Cardiac muscle cell (in vitro differentiated cells and primary cell): ENCODE measurements at regions not wholly inside any gene's neighbourhood (a gene's known extent, or its start where the extent isn't known, plus 50 kb on each side); places are given as distances from the start of the nearest gene placed in this dataset.

Source experiments
- DNase-seq, 2 donors: peaks; one replicate each; pipeline versions ENCODE4 v3.0.0 to v3.0.0-alpha.2; 2010 to 2017; ENCODE audit warnings: low read depth in 1 of 2, low spot score in 1 of 2
- H3K27ac ChIP-seq: fragments of 200-600 bp; sonication (generic); 2 replicates; pipeline ENCODE4 v1.5.1; 2016
- H3K27me3 ChIP-seq: fragments of 200-600 bp; sonication (generic); 2 replicates; pipeline ENCODE4 v1.6.0; 2016; ENCODE audit warnings: control low read depth
- H3K36me3 ChIP-seq: fragments of 200-600 bp; sonication (generic); 2 replicates; pipeline ENCODE4 v1.5.1; 2016; ENCODE audit warnings: control low read depth
- H3K4me1 ChIP-seq: fragments of 200-600 bp; sonication (generic); 2 replicates; pipeline ENCODE4 v1.8.1; 2017; ENCODE audit warnings: low read depth, mild to moderate bottlenecking, mixed run types
- H3K4me3 ChIP-seq: fragments of 200-600 bp; sonication (generic); 2 replicates; pipeline ENCODE4 v1.5.1; 2016; ENCODE audit warnings: mild to moderate bottlenecking
- H3K9me3 ChIP-seq: fragments of 200-600 bp; sonication (generic); 2 replicates; pipeline ENCODE4 v1.5.1; 2017; ENCODE audit warnings: low read depth, mild to moderate bottlenecking, control low read depth
- CTCF ChIP-seq: IDR thresholded peaks from 2 replicates; pipeline ENCODE4 v1.5.1; 2012; ENCODE audit warnings: low read depth, mild to moderate bottlenecking, low read length

DNA sequence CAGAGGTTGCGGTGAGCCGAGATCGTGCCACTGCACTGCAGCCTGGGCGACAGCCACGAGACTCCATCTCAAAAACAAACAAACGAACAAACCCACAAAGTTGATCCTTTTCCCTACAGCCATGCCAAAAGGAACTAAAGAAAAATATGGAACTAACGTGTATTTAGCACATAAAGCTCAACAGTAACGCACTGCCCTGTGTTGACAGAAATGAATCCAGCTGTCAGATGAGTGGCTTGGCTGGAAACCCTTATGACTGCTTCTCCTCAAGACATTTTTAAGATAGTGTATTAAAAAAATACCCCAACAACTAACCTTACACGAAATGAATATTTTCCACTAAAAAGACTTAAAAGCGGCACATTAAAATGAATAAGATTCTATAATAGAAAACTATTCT is 62.9 kb upstream of the TUBA3E start:
- no peaks in the 10 kb centered on the region for H3K9me3 ChIP-seq
- H3K27me3 ChIP-seq: peaks cover 12% of the 10 kb centered on the region
- DNase-seq: no peak
- no peak overlapping the region for H3K4me3 ChIP-seq
- no peaks in the 10 kb centered on the region for H3K36me3 ChIP-seq
- no peak for TF ChIP-seq CTCF
- no peak overlapping the region for H3K27ac ChIP-seq
- H3K4me1 ChIP-seq: peaks cover 11% of the 10 kb centered on the region

GRCh38 chr2:130259594-130259993 is 61.4 kb upstream of the TUBA3E start:
- DNase-seq: no peak
- peaks cover 11% of the 10 kb centered on the region for H3K4me1 ChIP-seq
- no peak overlapping the region for H3K27ac ChIP-seq
- no peaks in the 10 kb centered on the region for H3K36me3 ChIP-seq
- H3K9me3 ChIP-seq: no peaks in the 10 kb centered on the region
- peaks cover 17% of the 10 kb centered on the region for H3K27me3 ChIP-seq
- no peak for TF ChIP-seq CTCF
- no peak overlapping the region for H3K4me3 ChIP-seq

DNA sequence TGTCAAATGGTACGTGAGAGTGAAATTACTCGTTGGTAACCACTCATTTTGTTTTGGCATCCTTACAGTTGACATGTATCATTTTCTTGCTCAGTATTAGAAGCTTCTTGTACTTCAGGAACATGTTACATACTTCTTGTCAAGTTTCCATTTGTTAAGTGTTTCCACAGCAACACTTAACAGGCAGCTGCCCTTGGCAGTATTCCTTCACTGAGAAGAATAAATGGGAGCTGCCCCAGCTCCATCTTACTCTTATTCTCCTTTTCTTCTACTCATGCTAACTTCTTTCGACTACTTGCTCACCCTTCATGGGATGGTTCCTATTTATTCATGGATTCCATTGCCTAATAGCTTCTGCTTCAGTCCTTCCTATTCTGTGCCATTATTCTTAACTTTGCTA is 60.1 kb upstream of the TUBA3E start:
- TF ChIP-seq CTCF: no peak

GRCh38 chr2:130252880-130253645 is 54.8 kb upstream of the TUBA3E start:
- Histone ChIP-seq H3K36me3 (no peaks in the 10 kb centered on the region), H3K4me1 (no peaks in the 10 kb centered on the region), H3K4me3 (no peak overlapping the region), H3K27ac (no peak overlapping the region), H3K27me3 (peaks cover 57% of the 10 kb centered on the region), H3K9me3 (no peaks in the 10 kb centered on the region)
- no peak for TF ChIP-seq CTCF
- peak in 1 of 2 donors; percentile 35 for DNase-seq

More for the DNA sequence above, 60.1 kb upstream of the TUBA3E start:
- peaks cover 11% of the 10 kb centered on the region for H3K4me1 ChIP-seq
- H3K27ac ChIP-seq: no peak overlapping the region
- no peaks in the 10 kb centered on the region for H3K9me3 ChIP-seq
- H3K36me3 ChIP-seq: no peaks in the 10 kb centered on the region
- no peak overlapping the region for H3K4me3 ChIP-seq
- DNase-seq: no peak
- H3K27me3 ChIP-seq: peaks cover 25% of the 10 kb centered on the region

DNA sequence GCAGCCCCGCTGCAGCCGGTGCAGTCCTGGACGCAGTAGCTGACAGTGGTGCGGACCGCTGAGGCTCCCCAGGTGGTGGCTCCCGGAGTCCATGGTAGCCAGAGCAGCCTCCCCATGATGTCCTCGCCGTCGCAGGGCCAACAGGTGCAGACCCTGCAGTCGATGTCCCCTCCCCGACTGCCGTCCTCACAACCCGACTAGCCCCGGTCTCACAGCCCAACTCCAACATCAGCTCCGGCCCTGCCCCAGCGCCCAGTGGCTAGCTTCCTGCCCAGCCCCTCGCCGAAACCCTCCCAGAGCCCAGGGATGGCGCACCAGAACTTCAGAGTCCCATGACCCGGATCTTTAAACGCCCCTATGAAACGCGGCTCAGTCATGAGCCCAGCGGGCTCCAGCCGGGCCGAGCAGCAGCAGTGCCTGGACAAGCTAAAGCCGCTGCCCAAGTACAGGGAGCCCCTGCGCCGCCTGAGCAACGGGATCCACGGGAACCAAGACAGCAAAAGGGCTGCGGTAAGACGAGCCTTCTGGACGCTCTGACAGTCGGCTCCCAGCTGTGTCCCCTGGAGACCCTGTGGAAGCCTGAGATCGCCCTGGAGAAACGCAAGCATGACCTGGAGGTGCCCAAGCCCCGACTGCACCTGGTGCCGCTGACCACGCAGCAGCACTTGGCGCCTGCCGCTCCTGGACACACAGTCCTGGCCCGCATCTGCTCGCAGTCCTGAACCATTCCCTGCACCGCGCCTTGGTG is 53.8 kb upstream of the TUBA3E start:
- no peaks in the 10 kb centered on the region for H3K9me3 ChIP-seq
- H3K27ac ChIP-seq: no peak overlapping the region
- no peak for TF ChIP-seq CTCF
- DNase-seq: no peak
- H3K27me3 ChIP-seq: peaks cover 50% of the 10 kb centered on the region
- H3K4me1 ChIP-seq: no peaks in the 10 kb centered on the region
- H3K4me3 ChIP-seq: peak overlapping the region; percentile 9
- H3K36me3 ChIP-seq: no peaks in the 10 kb centered on the region
